Posterior cingulate gyrus (tissue), 11 donors: ENCODE measurements at regions not wholly inside any gene's neighbourhood (a gene's known extent, or its start where the extent isn't known, plus 50 kb on each side); places are given as distances from the start of the nearest gene placed in this dataset.
"Not testable (repeated sequence)": the region's sequence is repeated elsewhere in the genome, so short reads cannot be mapped to it uniquely, and the experiment has no call there.

Experiments
- DNase-seq, 10 donors: peaks; one replicate each; pipeline versions ENCODE4 v3.0.0 to v3.0.0-alpha.2; 2020 to 2021; ENCODE audit warnings: mixed read lengths in 3 of 10
- intact Hi-C: fragments of 100-400 bp; cut with DNase I; formaldehyde crosslinking; loops from one replicate; pipeline ENCODE4 v1.15.1; 2023

- intact Hi-C loops = no loop called here
- DNase-seq = no peak
These were observed 477.1 kb upstream of the EYS start for GRCh38 chr6:66184091-66184490.

- DNase-seq = no peak
- intact Hi-C loops = no loop called here
These were observed 472.3 kb upstream of the EYS start for GRCh38 chr6:66179361-66179760.

GRCh38 chr6:66173587-66173986, 466.6 kb upstream of the EYS start:
- no peak for DNase-seq
- intact Hi-C loops = no loop called here

GRCh38 chr6:66166713-66167112, 459.7 kb upstream of the EYS start:
- DNase-seq = peak in 3 of 10 donors; percentile 45 to 59 (median 49)
- intact Hi-C loops = not testable (repeated sequence)

- intact Hi-C loops = no loop called here
These were observed 454.6 kb upstream of the EYS start for GRCh38 chr6:66161546-66162108.

GRCh38 chr6:66159937-66160336, 452.9 kb upstream of the EYS start:
- DNase-seq = no peak
- intact Hi-C loops = no loop called here

More at GRCh38 chr6:66161546-66162108, 454.6 kb upstream of the EYS start:
- DNase-seq = no peak

- intact Hi-C loops = no loop called here
- DNase-seq = no peak
These were observed 446.2 kb upstream of the EYS start for GRCh38 chr6:66153247-66153646.

- intact Hi-C loops = no loop called here
- no peak for DNase-seq
These were observed 442.1 kb upstream of the EYS start for GRCh38 chr6:66149132-66149531.

- peak in 1 of 10 donors; percentile 68 for DNase-seq
- intact Hi-C loops = no loop called here
These were observed 438.8 kb upstream of the EYS start for GRCh38 chr6:66145867-66146266.

GRCh38 chr6:66134021-66134420, 427.0 kb upstream of the EYS start:
- intact Hi-C loops = no loop called here
- no peak for DNase-seq

- intact Hi-C loops = no loop called here
- DNase-seq = no peak
These were observed 421.6 kb upstream of the EYS start for GRCh38 chr6:66128656-66129055.

- DNase-seq = peak in 4 of 10 donors; percentile 21 to 59 (median 34)
- intact Hi-C loops = no loop called here
These were observed 421.2 kb upstream of the EYS start for GRCh38 chr6:66128243-66128642.

- intact Hi-C loops = no loop called here
- peak in 2 of 10 donors; percentile 63 to 66 for DNase-seq
These were observed 420.0 kb upstream of the EYS start for GRCh38 chr6:66127061-66127460.

- intact Hi-C loops = no loop called here
- no peak for DNase-seq
These were observed 419.3 kb upstream of the EYS start for GRCh38 chr6:66126358-66126757.

GRCh38 chr6:66103954-66104353, 396.9 kb upstream of the EYS start:
- intact Hi-C loops = no loop called here
- DNase-seq = no peak

GRCh38 chr6:66103354-66103753, 396.3 kb upstream of the EYS start:
- no peak for DNase-seq
- intact Hi-C loops = no loop called here

- DNase-seq = peak in 3 of 10 donors; percentile 55 to 80 (median 60)
- intact Hi-C loops = no loop called here
These were observed 389.7 kb upstream of the EYS start for GRCh38 chr6:66096679-66097078.

- DNase-seq = peak in 3 of 10 donors; percentile 59 to 78 (median 67)
- intact Hi-C loops = no loop called here
These were observed 387.6 kb upstream of the EYS start for GRCh38 chr6:66094615-66095014.

GRCh38 chr6:66092306-66092705, 385.3 kb upstream of the EYS start:
- DNase-seq, intact Hi-C loops: not testable (repeated sequence)

- intact Hi-C loops = no loop called here
These were observed 379.5 kb upstream of the EYS start for GRCh38 chr6:66086532-66086931.

GRCh38 chr6:66082914-66083313, 375.9 kb upstream of the EYS start:
- DNase-seq = no peak
- intact Hi-C loops = no loop called here

More at GRCh38 chr6:66086532-66086931, 379.5 kb upstream of the EYS start:
- no peak for DNase-seq

GRCh38 chr6:66068907-66069306, 361.9 kb upstream of the EYS start:
- intact Hi-C loops = no loop called here
- no peak for DNase-seq

GRCh38 chr6:66068033-66068432, 361.0 kb upstream of the EYS start:
- intact Hi-C loops = no loop called here

More at GRCh38 chr6:66068033-66068432, 361.0 kb upstream of the EYS start:
- no peak for DNase-seq
